ENCODE measurements at regions not wholly inside any gene's neighbourhood (a gene's known extent, or its start where the extent isn't known, plus 50 kb on each side); places are given as distances from the start of the nearest gene placed in this dataset.

DNA sequence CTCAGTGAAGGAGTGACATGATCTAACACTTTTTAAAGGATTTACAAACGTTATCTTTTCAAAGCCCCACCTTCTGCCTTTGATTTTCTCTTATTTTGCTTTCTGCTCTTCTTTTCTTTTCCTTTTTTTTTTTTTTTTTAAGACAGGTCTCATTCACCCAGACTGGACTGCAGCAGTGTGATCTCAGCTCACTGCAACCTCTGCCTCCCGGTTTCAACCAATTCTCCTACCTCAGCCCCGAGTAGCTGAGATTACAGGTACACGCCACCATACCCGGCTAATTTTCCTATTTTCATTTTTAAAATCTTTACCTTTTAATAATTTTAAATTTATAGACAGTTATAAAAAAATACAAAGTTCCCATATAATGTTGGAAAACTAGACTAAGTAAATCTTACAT, 63.7 kb upstream of the RPS13 start:
- TF ChIP-seq, protein P1, sequence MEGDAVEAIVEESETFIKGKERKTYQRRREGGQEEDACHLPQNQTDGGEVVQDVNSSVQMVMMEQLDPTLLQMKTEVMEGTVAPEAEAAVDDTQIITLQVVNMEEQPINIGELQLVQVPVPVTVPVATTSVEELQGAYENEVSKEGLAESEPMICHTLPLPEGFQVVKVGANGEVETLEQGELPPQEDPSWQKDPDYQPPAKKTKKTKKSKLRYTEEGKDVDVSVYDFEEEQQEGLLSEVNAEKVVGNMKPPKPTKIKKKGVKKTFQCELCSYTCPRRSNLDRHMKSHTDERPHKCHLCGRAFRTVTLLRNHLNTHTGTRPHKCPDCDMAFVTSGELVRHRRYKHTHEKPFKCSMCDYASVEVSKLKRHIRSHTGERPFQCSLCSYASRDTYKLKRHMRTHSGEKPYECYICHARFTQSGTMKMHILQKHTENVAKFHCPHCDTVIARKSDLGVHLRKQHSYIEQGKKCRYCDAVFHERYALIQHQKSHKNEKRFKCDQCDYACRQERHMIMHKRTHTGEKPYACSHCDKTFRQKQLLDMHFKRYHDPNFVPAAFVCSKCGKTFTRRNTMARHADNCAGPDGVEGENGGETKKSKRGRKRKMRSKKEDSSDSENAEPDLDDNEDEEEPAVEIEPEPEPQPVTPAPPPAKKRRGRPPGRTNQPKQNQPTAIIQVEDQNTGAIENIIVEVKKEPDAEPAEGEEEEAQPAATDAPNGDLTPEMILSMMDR (optimal IDR thresholded peaks at IDR 0.05 in 1 of 3, IDR thresholded peaks at IDR 0.05 in 1 of 3, conservative IDR thresholded peaks at IDR 0.05 in 1 of 3; ENCODE audit: extremely low read depth in 1 of 3, insufficient read depth in 2 of 3, low read length in 3 of 3), result no peak
- no peak for TF ChIP-seq EZH2 (IDR thresholded peaks at IDR 0.05; ENCODE audit: low read length)
